Uterus (tissue), 2 donors: ENCODE measurements at regions not wholly inside any gene's neighbourhood (a gene's known extent, or its start where the extent isn't known, plus 50 kb on each side); places are given as distances from the start of the nearest gene placed in this dataset.

Source experiments
- POLR2A ChIP-seq, 2 donors: fragments of 450-650 bp; IDR thresholded peaks; one replicate each; pipeline ENCODE4 v1.6.1; 2016; ENCODE audit warnings: antibody characterized with exemption in 2 of 2, mild to moderate bottlenecking in 1 of 2, moderate library complexity in 1 of 2
- TF ChIP-seq, protein P1 (sequence below), 4 experiments: fragments of 200-600 bp in 2 of 4; fragments of 450-650 bp in 2 of 4; sonication (generic) in 2 of 4; IDR thresholded peaks; one replicate each; pipeline ENCODE4 v1.5.1; 2016 to 2019; ENCODE audit warnings: antibody characterized with exemption in 4 of 4, mild to moderate bottlenecking in 2 of 4, moderate library complexity in 1 of 4

DNA sequence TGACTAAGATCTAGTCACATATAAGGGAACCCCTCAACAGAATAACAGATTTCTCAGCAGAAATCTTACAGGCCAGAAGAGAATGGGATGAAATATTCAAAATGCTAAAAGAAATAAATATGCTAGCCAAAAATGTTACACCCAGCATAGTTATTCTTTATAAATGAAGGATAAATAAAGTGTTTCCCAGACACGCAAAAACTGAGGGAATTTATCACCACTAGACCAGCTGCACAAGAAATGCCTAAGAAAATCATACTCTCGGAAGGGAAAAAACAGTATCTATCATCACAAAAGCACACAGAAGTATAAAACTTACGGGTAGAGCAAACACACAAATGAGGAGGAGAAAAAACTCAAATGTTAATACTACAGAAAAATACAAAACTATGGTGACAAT is 162.1 kb downstream of the HHIP start:
- TF ChIP-seq, protein P1, sequence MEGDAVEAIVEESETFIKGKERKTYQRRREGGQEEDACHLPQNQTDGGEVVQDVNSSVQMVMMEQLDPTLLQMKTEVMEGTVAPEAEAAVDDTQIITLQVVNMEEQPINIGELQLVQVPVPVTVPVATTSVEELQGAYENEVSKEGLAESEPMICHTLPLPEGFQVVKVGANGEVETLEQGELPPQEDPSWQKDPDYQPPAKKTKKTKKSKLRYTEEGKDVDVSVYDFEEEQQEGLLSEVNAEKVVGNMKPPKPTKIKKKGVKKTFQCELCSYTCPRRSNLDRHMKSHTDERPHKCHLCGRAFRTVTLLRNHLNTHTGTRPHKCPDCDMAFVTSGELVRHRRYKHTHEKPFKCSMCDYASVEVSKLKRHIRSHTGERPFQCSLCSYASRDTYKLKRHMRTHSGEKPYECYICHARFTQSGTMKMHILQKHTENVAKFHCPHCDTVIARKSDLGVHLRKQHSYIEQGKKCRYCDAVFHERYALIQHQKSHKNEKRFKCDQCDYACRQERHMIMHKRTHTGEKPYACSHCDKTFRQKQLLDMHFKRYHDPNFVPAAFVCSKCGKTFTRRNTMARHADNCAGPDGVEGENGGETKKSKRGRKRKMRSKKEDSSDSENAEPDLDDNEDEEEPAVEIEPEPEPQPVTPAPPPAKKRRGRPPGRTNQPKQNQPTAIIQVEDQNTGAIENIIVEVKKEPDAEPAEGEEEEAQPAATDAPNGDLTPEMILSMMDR (IDR thresholded peaks at IDR 0.05) = no peak
- no peak for TF ChIP-seq POLR2A (IDR thresholded peaks at IDR 0.05)
